ENCODE measurements at regions not wholly inside any gene's neighbourhood (a gene's known extent, or its start where the extent isn't known, plus 50 kb on each side); places are given as distances from the start of the nearest gene placed in this dataset.

DNA sequence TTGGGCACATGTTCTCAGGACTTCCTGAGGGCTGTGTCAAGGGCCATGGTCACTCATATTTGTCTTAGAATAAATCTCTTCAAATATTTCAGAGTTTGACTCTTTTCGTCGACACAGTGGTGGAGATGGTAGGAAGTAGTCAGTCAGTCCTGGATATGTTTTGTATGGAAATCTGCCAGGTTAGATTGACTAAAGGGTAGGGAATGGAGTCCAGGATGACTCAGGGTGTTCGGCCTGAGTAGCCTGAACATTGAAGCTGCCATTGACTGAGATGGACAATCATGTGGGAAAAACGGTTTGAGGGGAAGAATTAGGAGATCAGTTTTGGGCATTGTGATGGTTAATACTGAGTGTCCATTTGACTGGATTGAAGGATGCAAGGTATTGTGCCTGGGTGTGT, 177.1 kb upstream of the CENPE start:
- intact Hi-C loops (cut with micrococcal nuclease; ENCODE audit: unreplicated experiment) = no loop called here
- peaks cover 7% of the 10 kb centered on the region for H3K9me3 Mint-ChIP-seq (ENCODE audit: unreplicated experiment)
- H3K4me3 Mint-ChIP-seq (ENCODE audit: unreplicated experiment) = no peak overlapping the region
- H3K27me3 Mint-ChIP-seq (ENCODE audit: insufficient read depth, unreplicated experiment) = no peaks in the 10 kb centered on the region
- peaks cover 12% of the 10 kb centered on the region for H3K4me1 ChIP-seq
- H3K27me3 ChIP-seq (replicated peaks; ENCODE audit: control insufficient read depth, insufficient read depth, low read length) = no peaks in the 10 kb centered on the region
- H3K4me3 ChIP-seq (ENCODE audit: low read depth, low read length) = no peak overlapping the region
- CTCF ChIA-PET = no interaction called here
- 0 out of 2 replicates have a peak, but pooled peaks cover 10% of the 10 kb centered on the region for H3K9me3 ChIP-seq
- H3K4me1 Mint-ChIP-seq (ENCODE audit: low read depth, unreplicated experiment) = no peaks in the 10 kb centered on the region
- H3K27ac Mint-ChIP-seq (ENCODE audit: unreplicated experiment) = no peak overlapping the region
- TF ChIP-seq CTCF (IDR thresholded peaks at IDR 0.05; ENCODE audit: insufficient read depth in 1 of 2, low read depth in 1 of 2, low read length in 1 of 2, severe bottlenecking in 1 of 2, unreplicated experiment in 1 of 2) = no peak
- H3K36me3 Mint-ChIP-seq (ENCODE audit: insufficient read depth, unreplicated experiment) = no peaks in the 10 kb centered on the region
- no TSS peak for BruUV-seq (replicated peaks)
- POLR2A ChIA-PET = no interaction called here
- no peak for DNase-seq
- no peaks in the 10 kb centered on the region for H3K36me3 ChIP-seq (ENCODE audit: control insufficient read depth, insufficient read depth, low read length)

DNA sequence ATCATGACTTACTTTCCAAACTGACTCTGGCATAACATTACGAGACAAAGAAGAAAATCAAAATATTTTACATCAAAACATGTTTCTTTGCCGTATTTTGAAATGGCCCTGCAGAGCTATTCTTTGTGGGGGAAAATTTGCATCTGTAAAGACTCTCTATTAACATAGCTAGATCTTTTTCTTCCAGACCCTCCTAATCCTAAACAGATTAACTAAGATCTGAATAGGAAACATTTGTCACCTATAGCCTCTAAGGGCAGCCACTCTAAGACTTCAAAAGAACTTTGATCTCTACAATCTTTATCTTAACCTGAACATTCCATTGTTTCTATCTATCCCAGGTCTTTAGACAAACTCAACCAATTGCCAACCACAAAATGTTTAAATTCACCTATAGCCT, 176.6 kb upstream of the CENPE start:
- TF ChIP-seq CTCF (IDR thresholded peaks at IDR 0.05; ENCODE audit: insufficient read depth in 1 of 2, low read depth in 1 of 2, low read length in 1 of 2, severe bottlenecking in 1 of 2, unreplicated experiment in 1 of 2) = no peak
- intact Hi-C loops (cut with micrococcal nuclease; ENCODE audit: unreplicated experiment) = no loop called here
- BruUV-seq (replicated peaks) = no TSS peak

GRCh38 chr4:103374306-103374705, 176.2 kb upstream of the CENPE start:
- 0 out of 2 replicates have a peak, but pooled peaks cover 10% of the 10 kb centered on the region for H3K9me3 ChIP-seq
- no peaks in the 10 kb centered on the region for H3K27me3 ChIP-seq (replicated peaks; ENCODE audit: control insufficient read depth, insufficient read depth, low read length)
- CTCF ChIA-PET = no interaction called here
- no peak overlapping the region for H3K4me3 Mint-ChIP-seq (ENCODE audit: unreplicated experiment)
- H3K4me3 ChIP-seq (ENCODE audit: low read depth, low read length) = no peak overlapping the region
- H3K36me3 Mint-ChIP-seq (ENCODE audit: insufficient read depth, unreplicated experiment) = no peaks in the 10 kb centered on the region
- no peak overlapping the region for H3K27ac Mint-ChIP-seq (ENCODE audit: unreplicated experiment)
- no peaks in the 10 kb centered on the region for H3K27me3 Mint-ChIP-seq (ENCODE audit: insufficient read depth, unreplicated experiment)
- POLR2A ChIA-PET = no interaction called here
- H3K4me1 Mint-ChIP-seq (ENCODE audit: low read depth, unreplicated experiment) = no peaks in the 10 kb centered on the region
- no peaks in the 10 kb centered on the region for H3K9me3 Mint-ChIP-seq (ENCODE audit: unreplicated experiment)
- intact Hi-C loops (cut with micrococcal nuclease; ENCODE audit: unreplicated experiment) = no loop called here
- H3K4me1 ChIP-seq = peaks cover 12% of the 10 kb centered on the region
- no peak for TF ChIP-seq CTCF (IDR thresholded peaks at IDR 0.05; ENCODE audit: insufficient read depth in 1 of 2, low read depth in 1 of 2, low read length in 1 of 2, severe bottlenecking in 1 of 2, unreplicated experiment in 1 of 2)
- H3K36me3 ChIP-seq (ENCODE audit: control insufficient read depth, insufficient read depth, low read length) = no peaks in the 10 kb centered on the region
- no peak for DNase-seq
- BruUV-seq (replicated peaks) = no TSS peak

More for the DNA sequence above, 176.6 kb upstream of the CENPE start:
- Mint-ChIP-seq H3K9me3 (ENCODE audit: unreplicated experiment) (peaks cover 1% of the 10 kb centered on the region), H3K27me3 (ENCODE audit: insufficient read depth, unreplicated experiment) (no peaks in the 10 kb centered on the region), H3K36me3 (ENCODE audit: insufficient read depth, unreplicated experiment) (no peaks in the 10 kb centered on the region), H3K4me1 (ENCODE audit: low read depth, unreplicated experiment) (no peaks in the 10 kb centered on the region), H3K4me3 (ENCODE audit: unreplicated experiment) (no peak overlapping the region), H3K27ac (ENCODE audit: unreplicated experiment) (no peak overlapping the region)
- no peak overlapping the region for H3K4me3 ChIP-seq (ENCODE audit: low read depth, low read length)
- no peaks in the 10 kb centered on the region for H3K27me3 ChIP-seq (replicated peaks; ENCODE audit: control insufficient read depth, insufficient read depth, low read length)
- peaks cover 12% of the 10 kb centered on the region for H3K4me1 ChIP-seq
- POLR2A ChIA-PET = no interaction called here
- H3K36me3 ChIP-seq (ENCODE audit: control insufficient read depth, insufficient read depth, low read length) = no peaks in the 10 kb centered on the region
- H3K9me3 ChIP-seq = 0 out of 2 replicates have a peak, but pooled peaks cover 10% of the 10 kb centered on the region
- CTCF ChIA-PET = no interaction called here
- DNase-seq = no peak
